ENCODE measurements at regions not wholly inside any gene's neighbourhood (a gene's known extent, or its start where the extent isn't known, plus 50 kb on each side); places are given as distances from the start of the nearest gene placed in this dataset.

DNA sequence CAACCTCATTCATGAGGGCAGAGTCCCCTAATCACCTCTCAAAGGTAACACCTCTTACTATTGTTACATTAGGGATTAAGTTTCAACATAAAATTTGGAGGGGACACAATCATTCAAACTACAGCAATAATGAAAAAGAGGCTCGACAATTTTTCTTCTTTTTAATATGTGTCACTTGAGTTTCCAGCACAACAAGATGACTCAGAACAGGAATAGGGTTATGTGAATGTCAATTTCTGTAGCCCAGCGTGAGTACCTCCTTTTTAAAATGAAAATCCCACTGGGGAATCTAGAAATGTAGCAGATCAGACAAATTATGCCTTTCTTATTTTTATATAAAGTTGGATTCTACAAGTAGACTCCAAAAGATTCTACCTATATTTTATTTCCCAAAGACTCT, 83.7 kb downstream of the ZNF330 start:
- no peak overlapping the region for H3K9ac ChIP-seq (replicated peaks; ENCODE audit: extremely low read depth, insufficient read depth, low read length)
- no peaks in the 10 kb centered on the region for H3K9me1 ChIP-seq (replicated peaks; ENCODE audit: control insufficient read depth, extremely low read depth, insufficient read depth, low read length)
- intact Hi-C loops (cut with micrococcal nuclease) = loop anchor here (10.0 kb wide), 1 partner anchor 1420 kb away; no protein-coding TSS in a partner anchor
- H3K9me3 ChIP-seq (replicated peaks; ENCODE audit: control insufficient read depth, insufficient read depth, low read length) = no peaks in the 10 kb centered on the region
- POLR2A ChIA-PET = no interaction called here
- no peaks in the 10 kb centered on the region for H3K27me3 ChIP-seq (ENCODE audit: control insufficient read depth in 2 of 2, insufficient read depth in 2 of 2, low read length in 2 of 2)
- H3K27ac ChIP-seq (ENCODE audit: insufficient read depth, low read depth, low read length) = no peak overlapping the region
- H3K4me3 ChIP-seq (replicated peaks in 1 of 3; ENCODE audit: insufficient read depth in 1 of 3, low read depth in 1 of 3, low read length in 3 of 3) = no peak overlapping the region
- H3K4me1 ChIP-seq (ENCODE audit: control insufficient read depth, extremely low read depth, insufficient read depth, low read length) = no peaks in the 10 kb centered on the region
- no peaks in the 10 kb centered on the region for H4K20me1 ChIP-seq (replicated peaks; ENCODE audit: control insufficient read depth, extremely low read depth, insufficient read depth, low read length)
- no peak overlapping the region for H3K4me2 ChIP-seq (ENCODE audit: insufficient read depth, low read length)
- no peak overlapping the region for H2AFZ ChIP-seq (ENCODE audit: low read depth, low read length)
- no peak for FAIRE-seq
- no peak for DNase-seq (ENCODE audit: low read depth, low spot score)
- no peaks in the 10 kb centered on the region for H3K79me2 ChIP-seq (ENCODE audit: control insufficient read depth, insufficient read depth, low read length)
- dilution Hi-C loops (cut with MboI; ENCODE audit: extremely low pct_ligation_motif_present, low sequenced_read_pairs) = no loop called here
- TF ChIP-seq, protein P1, sequence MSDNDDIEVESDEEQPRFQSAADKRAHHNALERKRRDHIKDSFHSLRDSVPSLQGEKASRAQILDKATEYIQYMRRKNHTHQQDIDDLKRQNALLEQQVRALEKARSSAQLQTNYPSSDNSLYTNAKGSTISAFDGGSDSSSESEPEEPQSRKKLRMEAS (IDR thresholded peaks at IDR 0.05; ENCODE audit: insufficient read depth, insufficient read length) = no peak
- TF ChIP-seq JUN (IDR thresholded peaks at IDR 0.05; ENCODE audit: borderline replicate concordance, insufficient read depth, insufficient read length, low read depth) (no peak), MYC (IDR thresholded peaks at IDR 0.05; ENCODE audit: low read depth, low read length) (no peak), POLR2A (IDR thresholded peaks at IDR 0.05; ENCODE audit: low read depth, low read length) (no peak), GATA2 (IDR thresholded peaks at IDR 0.05; ENCODE audit: insufficient read depth, insufficient read length, low read depth, low read length) (no peak), POLR2AphosphoS5 (IDR thresholded peaks at IDR 0.05; ENCODE audit: insufficient read depth, low read depth, low read length) (no peak)
- no peaks in the 10 kb centered on the region for H3K36me3 ChIP-seq (ENCODE audit: control insufficient read depth in 2 of 2, extremely low read depth in 1 of 2, insufficient read depth in 2 of 2, low read length in 2 of 2)
- CTCF ChIA-PET = interaction anchor here (1.7 to 2.0 kb wide), 2 partner anchors 15 to 1416 kb away, joined by 5 to 12 read pairs; no protein-coding TSS in a partner anchor
- BruUV-seq (replicated peaks) = no TSS peak

DNA sequence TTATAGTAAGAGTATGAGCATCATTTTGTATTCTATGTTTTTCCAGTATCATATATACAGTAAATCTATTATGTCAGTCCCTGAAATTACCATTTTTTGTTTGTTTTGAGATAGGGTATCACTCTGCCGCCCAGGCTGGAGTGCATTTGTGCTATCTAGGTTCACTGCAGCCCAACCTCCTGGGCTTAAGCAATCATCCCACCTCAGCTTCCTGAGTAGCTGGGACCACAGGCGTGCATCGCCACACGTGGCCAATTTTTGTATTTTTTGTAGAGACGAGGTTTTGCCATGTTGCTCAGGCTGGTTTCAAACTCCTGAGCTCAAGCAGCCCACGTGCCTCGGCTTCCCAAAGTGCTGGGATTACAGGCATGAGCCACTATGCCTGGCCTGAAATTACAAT, 85.6 kb downstream of the ZNF330 start:
- FAIRE-seq = no peak

More for the DNA sequence above, 85.6 kb downstream of the ZNF330 start:
- POLR2A ChIA-PET = no interaction called here
- Histone ChIP-seq H3K79me2 (ENCODE audit: control insufficient read depth, insufficient read depth, low read length) (no peaks in the 10 kb centered on the region), H3K4me1 (ENCODE audit: control insufficient read depth, extremely low read depth, insufficient read depth, low read length) (no peaks in the 10 kb centered on the region), H3K36me3 (ENCODE audit: control insufficient read depth in 2 of 2, extremely low read depth in 1 of 2, insufficient read depth in 2 of 2, low read length in 2 of 2) (no peaks in the 10 kb centered on the region), H3K9ac (replicated peaks; ENCODE audit: extremely low read depth, insufficient read depth, low read length) (no peak overlapping the region), H3K9me1 (replicated peaks; ENCODE audit: control insufficient read depth, extremely low read depth, insufficient read depth, low read length) (no peaks in the 10 kb centered on the region), H3K9me3 (replicated peaks; ENCODE audit: control insufficient read depth, insufficient read depth, low read length) (no peaks in the 10 kb centered on the region), H3K27me3 (ENCODE audit: control insufficient read depth in 2 of 2, insufficient read depth in 2 of 2, low read length in 2 of 2) (no peaks in the 10 kb centered on the region), H3K4me3 (replicated peaks in 1 of 3; ENCODE audit: insufficient read depth in 1 of 3, low read depth in 1 of 3, low read length in 3 of 3) (no peak overlapping the region), H2AFZ (ENCODE audit: low read depth, low read length) (no peak overlapping the region), H3K27ac (ENCODE audit: insufficient read depth, low read depth, low read length) (no peak overlapping the region), H4K20me1 (replicated peaks; ENCODE audit: control insufficient read depth, extremely low read depth, insufficient read depth, low read length) (no peaks in the 10 kb centered on the region), H3K4me2 (ENCODE audit: insufficient read depth, low read length) (no peak overlapping the region)
- CTCF ChIA-PET = interaction anchor here (1.1 to 2.2 kb wide), 7 partner anchors 9 to 1414 kb away, joined by 3 to 19 read pairs (median 4); partner anchors contain the start of gene RNF150
- no TSS peak for BruUV-seq (replicated peaks)
- no peak for DNase-seq (ENCODE audit: low read depth, low spot score)
- no peak for TF ChIP-seq EZH2 (IDR thresholded peaks at IDR 0.05; ENCODE audit: borderline replicate concordance, low read depth, low read length, severe bottlenecking)
- no peak for TF ChIP-seq JUN (IDR thresholded peaks at IDR 0.05; ENCODE audit: borderline replicate concordance, insufficient read depth, insufficient read length, low read depth)
- no peak for TF ChIP-seq GATA2 (IDR thresholded peaks at IDR 0.05; ENCODE audit: insufficient read depth, insufficient read length, low read depth, low read length)
- TF ChIP-seq MYC (IDR thresholded peaks at IDR 0.05; ENCODE audit: low read depth, low read length) = no peak
- TF ChIP-seq, protein P2, sequence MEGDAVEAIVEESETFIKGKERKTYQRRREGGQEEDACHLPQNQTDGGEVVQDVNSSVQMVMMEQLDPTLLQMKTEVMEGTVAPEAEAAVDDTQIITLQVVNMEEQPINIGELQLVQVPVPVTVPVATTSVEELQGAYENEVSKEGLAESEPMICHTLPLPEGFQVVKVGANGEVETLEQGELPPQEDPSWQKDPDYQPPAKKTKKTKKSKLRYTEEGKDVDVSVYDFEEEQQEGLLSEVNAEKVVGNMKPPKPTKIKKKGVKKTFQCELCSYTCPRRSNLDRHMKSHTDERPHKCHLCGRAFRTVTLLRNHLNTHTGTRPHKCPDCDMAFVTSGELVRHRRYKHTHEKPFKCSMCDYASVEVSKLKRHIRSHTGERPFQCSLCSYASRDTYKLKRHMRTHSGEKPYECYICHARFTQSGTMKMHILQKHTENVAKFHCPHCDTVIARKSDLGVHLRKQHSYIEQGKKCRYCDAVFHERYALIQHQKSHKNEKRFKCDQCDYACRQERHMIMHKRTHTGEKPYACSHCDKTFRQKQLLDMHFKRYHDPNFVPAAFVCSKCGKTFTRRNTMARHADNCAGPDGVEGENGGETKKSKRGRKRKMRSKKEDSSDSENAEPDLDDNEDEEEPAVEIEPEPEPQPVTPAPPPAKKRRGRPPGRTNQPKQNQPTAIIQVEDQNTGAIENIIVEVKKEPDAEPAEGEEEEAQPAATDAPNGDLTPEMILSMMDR (IDR thresholded peaks at IDR 0.05; ENCODE audit: extremely low read depth in 1 of 2, insufficient read depth in 1 of 2, low read depth in 1 of 2, low read length in 2 of 2) = no peak
- TF ChIP-seq, protein P1 (IDR thresholded peaks at IDR 0.05; ENCODE audit: insufficient read depth, insufficient read length) = no peak
- TF ChIP-seq POLR2A (IDR thresholded peaks at IDR 0.05; ENCODE audit: low read depth, low read length) = no peak
- no peak for TF ChIP-seq FOS (IDR thresholded peaks at IDR 0.05; ENCODE audit: borderline replicate concordance, insufficient read depth, low read length)
- no peak for TF ChIP-seq POLR2AphosphoS5 (IDR thresholded peaks at IDR 0.05; ENCODE audit: insufficient read depth, low read depth, low read length)
- intact Hi-C loops (cut with micrococcal nuclease) (loop anchor here (2.0 to 10.0 kb wide), 4 partner anchors 149 to 1540 kb away; partner anchors contain the start of genes IL15 and INPP4B), dilution Hi-C loops (cut with MboI; ENCODE audit: extremely low pct_ligation_motif_present, low sequenced_read_pairs) (no loop called here)
